Activated B cell treated with CpG ODN at 0.5 μM for 24 hours (primary cell): ENCODE measurements at regions not wholly inside any gene's neighbourhood (a gene's known extent, or its start where the extent isn't known, plus 50 kb on each side); places are given as distances from the start of the nearest gene placed in this dataset.

ENCODE experiments used
- ATAC-seq: fragments of 200-7000 bp; cut with Tn5 transposase; one replicate; pipeline ENCODE4 v1.10.0; 2021; ENCODE audit warnings: low read depth, mild to moderate bottlenecking, moderate library complexity
- CTCF ChIA-PET: fragments of 350-600 bp; sonication (Branson Sonifier 250); formaldehyde crosslinking; loops from one replicate; lab custom pipeline; 2021; ENCODE audit warnings: antibody characterized with exemption; lab: Charles Lee
- POLR2A ChIA-PET: fragments of 350-600 bp; sonication (Branson Sonifier 250); formaldehyde crosslinking; loops from one replicate; lab custom pipeline; 2021; ENCODE audit warnings: antibody characterized with exemption; lab: Charles Lee
- DNase-seq: peaks from one replicate; pipeline ENCODE4 v3.0.0; 2022
- H3K27ac Mint-ChIP-seq: one replicate; pipeline ENCODE4 v1.8.0; 2020; ENCODE audit warnings: mixed read lengths
- H3K27me3 Mint-ChIP-seq: one replicate; pipeline ENCODE4 v1.8.0; 2021; ENCODE audit warnings: mixed read lengths
- H3K36me3 Mint-ChIP-seq: one replicate; pipeline ENCODE4 v1.8.0; 2021; ENCODE audit warnings: low read depth, mixed read lengths
- H3K4me1 Mint-ChIP-seq: one replicate; pipeline ENCODE4 v1.8.0; 2021; ENCODE audit warnings: mixed read lengths
- H3K4me3 Mint-ChIP-seq: one replicate; pipeline ENCODE4 v1.8.0; 2020; ENCODE audit warnings: mild to moderate bottlenecking, mixed read lengths
- H3K9me3 Mint-ChIP-seq: one replicate; pipeline ENCODE4 v1.8.0; 2020; ENCODE audit warnings: mixed read lengths
- CTCF ChIP-seq: fragments of 200-600 bp; IDR thresholded peaks from one replicate; pipeline ENCODE4 v1.8.0; 2022; ENCODE audit warnings: antibody characterized with exemption, mild to moderate bottlenecking
- intact Hi-C: fragments of 100-400 bp; cut with micrococcal nuclease; formaldehyde crosslinking; loops from one replicate; pipeline ENCODE4 v1.15.1; 2024

- POLR2A ChIA-PET: no interaction called here
Observed at GRCh38 chr14:27222671-27223070, 624.8 kb upstream of the NOVA1 start.

GRCh38 chr14:27223906-27224305 lies 626.1 kb upstream of the NOVA1 start:
- H3K4me3 Mint-ChIP-seq: no peak overlapping the region
- DNase-seq (no peak), ATAC-seq (no peak)
- no peaks in the 10 kb centered on the region for H3K36me3 Mint-ChIP-seq
- H3K4me1 Mint-ChIP-seq: no peaks in the 10 kb centered on the region
- CTCF ChIA-PET: no interaction called here
- TF ChIP-seq CTCF: no peak
- H3K27ac Mint-ChIP-seq: no peak overlapping the region
- intact Hi-C loops: no loop called here
- peaks cover 14% of the 10 kb centered on the region for H3K9me3 Mint-ChIP-seq
- H3K27me3 Mint-ChIP-seq: no peaks in the 10 kb centered on the region
- POLR2A ChIA-PET: no interaction called here

More at GRCh38 chr14:27222671-27223070, 624.8 kb upstream of the NOVA1 start:
- CTCF ChIA-PET: no interaction called here
- H3K27ac Mint-ChIP-seq: no peak overlapping the region
- no peaks in the 10 kb centered on the region for H3K27me3 Mint-ChIP-seq
- peaks cover 17% of the 10 kb centered on the region for H3K9me3 Mint-ChIP-seq
- ATAC-seq: no peak
- TF ChIP-seq CTCF: no peak
- intact Hi-C loops: no loop called here
- no peaks in the 10 kb centered on the region for H3K36me3 Mint-ChIP-seq
- no peak overlapping the region for H3K4me3 Mint-ChIP-seq
- DNase-seq: no peak
- H3K4me1 Mint-ChIP-seq: no peaks in the 10 kb centered on the region

GRCh38 chr14:27228053-27228452 lies 630.2 kb upstream of the NOVA1 start:
- H3K4me3 Mint-ChIP-seq: no peak overlapping the region
- no peak for TF ChIP-seq CTCF
- CTCF ChIA-PET: no interaction called here
- no peaks in the 10 kb centered on the region for H3K27me3 Mint-ChIP-seq
- intact Hi-C loops: no loop called here
- no peak overlapping the region for H3K27ac Mint-ChIP-seq
- DNase-seq: no peak
- POLR2A ChIA-PET: no interaction called here
- peaks cover 14% of the 10 kb centered on the region for H3K9me3 Mint-ChIP-seq
- H3K4me1 Mint-ChIP-seq: no peaks in the 10 kb centered on the region
- H3K36me3 Mint-ChIP-seq: no peaks in the 10 kb centered on the region
- ATAC-seq: no peak

GRCh38 chr14:27234331-27234730 lies 636.5 kb upstream of the NOVA1 start:
- Mint-ChIP-seq H3K27me3 (no peaks in the 10 kb centered on the region), H3K27ac (no peak overlapping the region), H3K36me3 (no peaks in the 10 kb centered on the region), H3K9me3 (peaks cover 10% of the 10 kb centered on the region), H3K4me3 (no peak overlapping the region), H3K4me1 (no peaks in the 10 kb centered on the region)
- CTCF ChIA-PET: no interaction called here
- intact Hi-C loops: no loop called here
- no peak for TF ChIP-seq CTCF
- ATAC-seq (no peak), DNase-seq (no peak)
- POLR2A ChIA-PET: no interaction called here

GRCh38 chr14:27236601-27237000 lies 638.8 kb upstream of the NOVA1 start:
- Mint-ChIP-seq H3K27me3 (no peaks in the 10 kb centered on the region), H3K36me3 (no peaks in the 10 kb centered on the region), H3K9me3 (peaks cover 8% of the 10 kb centered on the region), H3K27ac (no peak overlapping the region), H3K4me3 (no peak overlapping the region), H3K4me1 (no peaks in the 10 kb centered on the region)
- ATAC-seq (no peak), DNase-seq (no peak)
- CTCF ChIA-PET: no interaction called here
- POLR2A ChIA-PET: no interaction called here
- no peak for TF ChIP-seq CTCF
- intact Hi-C loops: no loop called here
